GM12875 (cell line): ENCODE measurements at regions not wholly inside any gene's neighbourhood (a gene's known extent, or its start where the extent isn't known, plus 50 kb on each side); places are given as distances from the start of the nearest gene placed in this dataset.
"Not testable (repeated sequence)": the region's sequence is repeated elsewhere in the genome, so short reads cannot be mapped to it uniquely, and the experiment has no call there.

Experiments used
- H3K4me3 ChIP-seq: one replicate; pipeline ENCODE4 v1.5.1; 2011; ENCODE audit warnings: low read depth, low read length, control low read depth
- TF ChIP-seq, protein P1 (sequence below): IDR thresholded peaks from 2 replicates; pipeline ENCODE4 v1.5.1; 2011; ENCODE audit warnings: low read depth, mild to moderate bottlenecking, control low read depth, inconsistent platforms, low read length, moderate library complexity, borderline replicate concordance; ENCODE audit not compliant: insufficient read depth

GRCh38 chr2:362924-363323 lies 75.0 kb upstream of the ALKAL2 start:
- TF ChIP-seq, protein P1, sequence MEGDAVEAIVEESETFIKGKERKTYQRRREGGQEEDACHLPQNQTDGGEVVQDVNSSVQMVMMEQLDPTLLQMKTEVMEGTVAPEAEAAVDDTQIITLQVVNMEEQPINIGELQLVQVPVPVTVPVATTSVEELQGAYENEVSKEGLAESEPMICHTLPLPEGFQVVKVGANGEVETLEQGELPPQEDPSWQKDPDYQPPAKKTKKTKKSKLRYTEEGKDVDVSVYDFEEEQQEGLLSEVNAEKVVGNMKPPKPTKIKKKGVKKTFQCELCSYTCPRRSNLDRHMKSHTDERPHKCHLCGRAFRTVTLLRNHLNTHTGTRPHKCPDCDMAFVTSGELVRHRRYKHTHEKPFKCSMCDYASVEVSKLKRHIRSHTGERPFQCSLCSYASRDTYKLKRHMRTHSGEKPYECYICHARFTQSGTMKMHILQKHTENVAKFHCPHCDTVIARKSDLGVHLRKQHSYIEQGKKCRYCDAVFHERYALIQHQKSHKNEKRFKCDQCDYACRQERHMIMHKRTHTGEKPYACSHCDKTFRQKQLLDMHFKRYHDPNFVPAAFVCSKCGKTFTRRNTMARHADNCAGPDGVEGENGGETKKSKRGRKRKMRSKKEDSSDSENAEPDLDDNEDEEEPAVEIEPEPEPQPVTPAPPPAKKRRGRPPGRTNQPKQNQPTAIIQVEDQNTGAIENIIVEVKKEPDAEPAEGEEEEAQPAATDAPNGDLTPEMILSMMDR, result no peak
- H3K4me3 ChIP-seq, result no peak overlapping the region

DNA sequence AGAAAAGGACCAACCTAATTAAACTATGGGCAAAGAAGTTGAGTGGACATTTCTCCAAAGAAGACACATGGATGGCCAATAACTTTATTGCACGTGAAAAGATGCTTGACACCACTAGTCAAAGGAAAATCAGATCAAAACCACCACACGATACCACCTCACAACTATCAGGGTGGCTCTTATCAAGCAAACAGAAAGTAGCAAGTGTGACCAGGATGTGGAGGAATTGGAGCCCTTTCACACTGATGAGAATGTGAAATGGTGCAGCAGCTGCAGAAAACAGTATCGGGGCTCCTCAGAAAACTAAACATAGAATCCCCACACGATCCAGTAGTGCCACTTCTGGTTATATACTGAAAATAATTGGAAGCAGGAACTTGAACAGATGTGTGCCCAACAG lies 72.2 kb upstream of the ALKAL2 start:
- no peak overlapping the region for H3K4me3 ChIP-seq
- TF ChIP-seq, protein P1, result no peak

- H3K4me3 ChIP-seq, result no peak overlapping the region
- TF ChIP-seq, protein P1, result no peak
These were observed 71.2 kb upstream of the ALKAL2 start for GRCh38 chr2:359047-359446.

DNA sequence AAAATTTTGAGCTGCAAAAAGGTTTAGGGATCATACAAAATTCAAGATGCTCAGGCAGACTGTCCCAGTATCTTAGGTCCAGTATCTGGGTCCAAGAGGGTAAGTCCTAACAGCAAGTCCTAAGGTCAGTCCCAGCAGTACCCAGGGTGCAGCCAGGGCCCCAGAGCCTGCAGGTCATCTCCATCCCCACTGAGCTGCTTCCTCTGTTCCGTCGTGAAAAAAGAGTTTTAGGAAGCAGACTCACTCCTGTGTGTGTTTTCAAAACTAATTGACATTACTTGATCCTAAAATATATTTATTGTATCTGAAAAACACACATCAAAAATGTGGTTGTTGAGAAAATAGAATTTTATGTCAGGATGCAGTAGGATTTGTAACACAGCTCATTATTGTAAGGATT lies 69.9 kb upstream of the ALKAL2 start:
- no peak overlapping the region for H3K4me3 ChIP-seq
- TF ChIP-seq, protein P1, result no peak

DNA sequence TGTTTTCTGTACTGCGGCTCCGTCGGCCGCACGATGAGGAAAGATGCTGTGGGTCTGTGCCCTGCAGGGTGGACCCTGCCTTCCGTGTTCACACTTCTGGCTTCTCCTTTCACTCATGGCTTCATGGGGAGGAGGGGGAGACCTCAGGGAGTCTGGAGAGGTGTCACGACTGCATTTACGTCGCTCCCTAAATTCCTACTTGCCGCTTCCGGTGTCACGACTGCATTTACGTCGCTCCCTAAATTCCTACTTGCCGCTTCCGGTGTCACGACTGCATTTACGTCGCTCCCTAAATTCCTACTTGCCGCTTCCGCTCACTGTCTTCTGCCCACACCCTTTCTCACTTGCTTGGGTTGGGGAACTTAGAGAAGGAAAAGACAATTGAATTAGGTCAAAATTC lies 68.4 kb upstream of the ALKAL2 start:
- H3K4me3 ChIP-seq, result not testable (repeated sequence)

GRCh38 chr2:355773-356172 lies 67.9 kb upstream of the ALKAL2 start:
- no peak overlapping the region for H3K4me3 ChIP-seq
- TF ChIP-seq, protein P1, result no peak

GRCh38 chr2:352696-353095 lies 64.8 kb upstream of the ALKAL2 start:
- TF ChIP-seq, protein P1, result no peak
- no peak overlapping the region for H3K4me3 ChIP-seq

GRCh38 chr2:349390-349789 lies 61.5 kb upstream of the ALKAL2 start:
- TF ChIP-seq, protein P1, result no peak
- H3K4me3 ChIP-seq, result no peak overlapping the region
